ENCODE measurements at regions not wholly inside any gene's neighbourhood (a gene's known extent, or its start where the extent isn't known, plus 50 kb on each side); places are given as distances from the start of the nearest gene placed in this dataset.

GRCh38 chr2:117674172-117674571 is 140.3 kb upstream of the DDX18 start:
- no peak for DNase-seq

GRCh38 chr2:117679952-117680351 is 134.5 kb upstream of the DDX18 start:
- no peak for DNase-seq

- no peak for DNase-seq
These were observed 129.6 kb upstream of the DDX18 start for GRCh38 chr2:117684919-117685318.

- no peak for DNase-seq
These were observed 127.8 kb upstream of the DDX18 start for GRCh38 chr2:117686699-117687098.

GRCh38 chr2:117691595-117691994 is 122.9 kb upstream of the DDX18 start:
- no peak for DNase-seq

- DNase-seq, result no peak
These were observed 122.3 kb upstream of the DDX18 start for GRCh38 chr2:117692001-117692763.

GRCh38 chr2:117693154-117693553 is 121.3 kb upstream of the DDX18 start:
- DNase-seq, result no peak

- DNase-seq, result no peak
These were observed 120.8 kb upstream of the DDX18 start for GRCh38 chr2:117693651-117694050.

GRCh38 chr2:117698287-117698686 is 116.2 kb upstream of the DDX18 start:
- no peak for DNase-seq

GRCh38 chr2:117698819-117699218 is 115.7 kb upstream of the DDX18 start:
- DNase-seq, result no peak

- DNase-seq, result no peak
These were observed 114.0 kb upstream of the DDX18 start for GRCh38 chr2:117700471-117700870.

GRCh38 chr2:117701365-117701764 is 113.1 kb upstream of the DDX18 start:
- DNase-seq, result no peak

- no peak for DNase-seq
These were observed 112.4 kb upstream of the DDX18 start for GRCh38 chr2:117702098-117702497.

GRCh38 chr2:117703858-117704257 is 110.6 kb upstream of the DDX18 start:
- no peak for DNase-seq

- DNase-seq, result no peak
These were observed 109.7 kb upstream of the DDX18 start for GRCh38 chr2:117704818-117705217.

GRCh38 chr2:117707874-117708273 is 106.6 kb upstream of the DDX18 start:
- DNase-seq, result no peak

GRCh38 chr2:117712684-117713083 is 101.8 kb upstream of the DDX18 start:
- DNase-seq, result no peak

- no peak for DNase-seq
These were observed 100.4 kb upstream of the DDX18 start for GRCh38 chr2:117714110-117714509.

GRCh38 chr2:117714745-117715417 is 99.6 kb upstream of the DDX18 start:
- DNase-seq, result no peak

- DNase-seq, result no peak
These were observed 98.0 kb upstream of the DDX18 start for GRCh38 chr2:117716505-117716904.

GRCh38 chr2:117717072-117717471 is 97.4 kb upstream of the DDX18 start:
- no peak for DNase-seq

GRCh38 chr2:117718048-117718447 is 96.4 kb upstream of the DDX18 start:
- DNase-seq, result no peak

GRCh38 chr2:117720765-117721164 is 93.7 kb upstream of the DDX18 start:
- DNase-seq, result no peak

GRCh38 chr2:117723483-117723882 is 91.0 kb upstream of the DDX18 start:
- DNase-seq, result no peak
